HCT116 (cell line): ENCODE measurements at regions not wholly inside any gene's neighbourhood (a gene's known extent, or its start where the extent isn't known, plus 50 kb on each side); places are given as distances from the start of the nearest gene placed in this dataset.

Source experiments
- EZH2phosphoT487 ChIP-seq: fragments of 200-600 bp; IDR thresholded peaks from 2 replicates; pipeline ENCODE4 v1.6.1; 2018; ENCODE audit warnings: antibody characterized with exemption, borderline replicate concordance
- FOSL1 ChIP-seq: IDR thresholded peaks from 2 replicates; pipeline ENCODE4 v1.6.1; 2012; ENCODE audit warnings: low read depth
- JUND ChIP-seq: IDR thresholded peaks from 2 replicates; pipeline ENCODE4 v1.6.1; 2012
- MAX ChIP-seq: IDR thresholded peaks from 2 replicates; pipeline ENCODE4 v1.6.1; 2012
- POLR2A ChIP-seq: IDR thresholded peaks from 2 replicates; pipeline ENCODE4 v1.7.0; 2011; ENCODE audit warnings: borderline replicate concordance; ENCODE audit not compliant: insufficient read depth, insufficient read length; ENCODE audit errors: extremely low read depth
- POLR2AphosphoS5 ChIP-seq: IDR thresholded peaks from 2 replicates; pipeline ENCODE4 v1.6.1; 2011; ENCODE audit warnings: mild to moderate bottlenecking, low read depth, low read length, moderate library complexity
- RAD21 ChIP-seq: IDR thresholded peaks from 2 replicates; pipeline ENCODE4 v1.6.1; 2012; ENCODE audit warnings: low read depth, mild to moderate bottlenecking
- ZFX ChIP-seq: fragments of 450-650 bp; IDR thresholded peaks from 2 replicates; pipeline ENCODE4 v1.6.1; 2017
- ZNF274 ChIP-seq: fragments of 200-500 bp; sonication (Bioruptor generic); IDR thresholded peaks from 2 replicates; pipeline ENCODE4 v1.6.1; 2014; ENCODE audit warnings: mild to moderate bottlenecking, low read depth, low read length, inconsistent platforms
- TF ChIP-seq, protein P1 (sequence below): IDR thresholded peaks from 2 replicates; pipeline ENCODE4 v1.6.1; 2012
- TF ChIP-seq, protein P2 (sequence below), 3 experiments: fragments of 200-600 bp in 1 of 3; sonication (generic) in 1 of 3; IDR thresholded peaks in 2 of 3; conservative IDR thresholded peaks in 1 of 3; 2 replicates each; pipeline ENCODE4 v1.5.1; 2012 to 2017; ENCODE audit warnings: low read depth in 2 of 3, low read length in 2 of 3, antibody characterized with exemption in 1 of 3, borderline replicate concordance in 1 of 3, control low read depth in 1 of 3, mild to moderate bottlenecking in 1 of 3, mixed read lengths in 1 of 3, mixed run types in 1 of 3, moderate library complexity in 1 of 3; ENCODE audit not compliant: insufficient read depth in 1 of 3
- TF ChIP-seq, protein P3 (sequence below): IDR thresholded peaks from 2 replicates; pipeline ENCODE4 v1.6.1; 2012; ENCODE audit warnings: low read depth

GRCh38 chr6:11330413-11330760, 97.9 kb upstream of the NEDD9 start:
- TF ChIP-seq ZFX (no peak), POLR2A (no peak), MAX (no peak), POLR2AphosphoS5 (no peak), EZH2phosphoT487 (no peak), FOSL1 (no peak), JUND (no peak), ZNF274 (no peak), RAD21 (no peak)
- TF ChIP-seq, protein P1, sequence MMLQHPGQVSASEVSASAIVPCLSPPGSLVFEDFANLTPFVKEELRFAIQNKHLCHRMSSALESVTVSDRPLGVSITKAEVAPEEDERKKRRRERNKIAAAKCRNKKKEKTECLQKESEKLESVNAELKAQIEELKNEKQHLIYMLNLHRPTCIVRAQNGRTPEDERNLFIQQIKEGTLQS, result no peak
- TF ChIP-seq, protein P2, sequence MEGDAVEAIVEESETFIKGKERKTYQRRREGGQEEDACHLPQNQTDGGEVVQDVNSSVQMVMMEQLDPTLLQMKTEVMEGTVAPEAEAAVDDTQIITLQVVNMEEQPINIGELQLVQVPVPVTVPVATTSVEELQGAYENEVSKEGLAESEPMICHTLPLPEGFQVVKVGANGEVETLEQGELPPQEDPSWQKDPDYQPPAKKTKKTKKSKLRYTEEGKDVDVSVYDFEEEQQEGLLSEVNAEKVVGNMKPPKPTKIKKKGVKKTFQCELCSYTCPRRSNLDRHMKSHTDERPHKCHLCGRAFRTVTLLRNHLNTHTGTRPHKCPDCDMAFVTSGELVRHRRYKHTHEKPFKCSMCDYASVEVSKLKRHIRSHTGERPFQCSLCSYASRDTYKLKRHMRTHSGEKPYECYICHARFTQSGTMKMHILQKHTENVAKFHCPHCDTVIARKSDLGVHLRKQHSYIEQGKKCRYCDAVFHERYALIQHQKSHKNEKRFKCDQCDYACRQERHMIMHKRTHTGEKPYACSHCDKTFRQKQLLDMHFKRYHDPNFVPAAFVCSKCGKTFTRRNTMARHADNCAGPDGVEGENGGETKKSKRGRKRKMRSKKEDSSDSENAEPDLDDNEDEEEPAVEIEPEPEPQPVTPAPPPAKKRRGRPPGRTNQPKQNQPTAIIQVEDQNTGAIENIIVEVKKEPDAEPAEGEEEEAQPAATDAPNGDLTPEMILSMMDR (IDR thresholded peaks at IDR 0.05 in 2 of 3, conservative IDR thresholded peaks at IDR 0.05 in 1 of 3; ENCODE audit: borderline replicate concordance in 1 of 3, insufficient read depth in 1 of 3, low read depth in 2 of 3, low read length in 2 of 3), result no peak
- TF ChIP-seq, protein P3, sequence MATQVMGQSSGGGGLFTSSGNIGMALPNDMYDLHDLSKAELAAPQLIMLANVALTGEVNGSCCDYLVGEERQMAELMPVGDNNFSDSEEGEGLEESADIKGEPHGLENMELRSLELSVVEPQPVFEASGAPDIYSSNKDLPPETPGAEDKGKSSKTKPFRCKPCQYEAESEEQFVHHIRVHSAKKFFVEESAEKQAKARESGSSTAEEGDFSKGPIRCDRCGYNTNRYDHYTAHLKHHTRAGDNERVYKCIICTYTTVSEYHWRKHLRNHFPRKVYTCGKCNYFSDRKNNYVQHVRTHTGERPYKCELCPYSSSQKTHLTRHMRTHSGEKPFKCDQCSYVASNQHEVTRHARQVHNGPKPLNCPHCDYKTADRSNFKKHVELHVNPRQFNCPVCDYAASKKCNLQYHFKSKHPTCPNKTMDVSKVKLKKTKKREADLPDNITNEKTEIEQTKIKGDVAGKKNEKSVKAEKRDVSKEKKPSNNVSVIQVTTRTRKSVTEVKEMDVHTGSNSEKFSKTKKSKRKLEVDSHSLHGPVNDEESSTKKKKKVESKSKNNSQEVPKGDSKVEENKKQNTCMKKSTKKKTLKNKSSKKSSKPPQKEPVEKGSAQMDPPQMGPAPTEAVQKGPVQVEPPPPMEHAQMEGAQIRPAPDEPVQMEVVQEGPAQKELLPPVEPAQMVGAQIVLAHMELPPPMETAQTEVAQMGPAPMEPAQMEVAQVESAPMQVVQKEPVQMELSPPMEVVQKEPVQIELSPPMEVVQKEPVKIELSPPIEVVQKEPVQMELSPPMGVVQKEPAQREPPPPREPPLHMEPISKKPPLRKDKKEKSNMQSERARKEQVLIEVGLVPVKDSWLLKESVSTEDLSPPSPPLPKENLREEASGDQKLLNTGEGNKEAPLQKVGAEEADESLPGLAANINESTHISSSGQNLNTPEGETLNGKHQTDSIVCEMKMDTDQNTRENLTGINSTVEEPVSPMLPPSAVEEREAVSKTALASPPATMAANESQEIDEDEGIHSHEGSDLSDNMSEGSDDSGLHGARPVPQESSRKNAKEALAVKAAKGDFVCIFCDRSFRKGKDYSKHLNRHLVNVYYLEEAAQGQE, result no peak
